Spinal cord (tissue), 9 donors: ENCODE measurements at regions not wholly inside any gene's neighbourhood (a gene's known extent, or its start where the extent isn't known, plus 50 kb on each side); places are given as distances from the start of the nearest gene placed in this dataset.

ENCODE experiments used
- DNase-seq, 6 donors: peaks; one replicate each; pipeline versions ENCODE4 v3.0.0 to v3.0.0-alpha.2; 2013 to 2015; ENCODE audit warnings: low spot score in 6 of 6, low read depth in 4 of 6
- H3K27ac ChIP-seq: one replicate; pipeline ENCODE4 v1.5.1; 2013; ENCODE audit warnings: low read depth, low read length, control low read depth
- H3K27me3 ChIP-seq: one replicate; pipeline ENCODE4 v1.6.1; 2013; ENCODE audit warnings: low read length; ENCODE audit not compliant: control insufficient read depth, insufficient read depth
- H3K36me3 ChIP-seq: one replicate; pipeline ENCODE4 v1.6.1; 2013; ENCODE audit warnings: low read length; ENCODE audit not compliant: control insufficient read depth, insufficient read depth
- H3K4me1 ChIP-seq: one replicate; pipeline ENCODE4 v1.6.1; 2013; ENCODE audit warnings: low read length; ENCODE audit not compliant: control insufficient read depth, insufficient read depth
- H3K4me3 ChIP-seq: one replicate; pipeline ENCODE4 v1.5.1; 2013; ENCODE audit warnings: low read depth, low read length, control low read depth
- H3K9me3 ChIP-seq: one replicate; pipeline ENCODE4 v1.6.1; 2013; ENCODE audit warnings: low read length; ENCODE audit not compliant: control insufficient read depth, insufficient read depth
- WGBS: methylation state at CpG from one replicate; pipeline ENCODE4 v1.1.5; 2013; ENCODE audit warnings: missing lambda C conversion rate; ENCODE audit not compliant: insufficient coverage; 5-methylcytosine and 5-hydroxymethylcytosine counted together
- donor health status: healthy.

DNA sequence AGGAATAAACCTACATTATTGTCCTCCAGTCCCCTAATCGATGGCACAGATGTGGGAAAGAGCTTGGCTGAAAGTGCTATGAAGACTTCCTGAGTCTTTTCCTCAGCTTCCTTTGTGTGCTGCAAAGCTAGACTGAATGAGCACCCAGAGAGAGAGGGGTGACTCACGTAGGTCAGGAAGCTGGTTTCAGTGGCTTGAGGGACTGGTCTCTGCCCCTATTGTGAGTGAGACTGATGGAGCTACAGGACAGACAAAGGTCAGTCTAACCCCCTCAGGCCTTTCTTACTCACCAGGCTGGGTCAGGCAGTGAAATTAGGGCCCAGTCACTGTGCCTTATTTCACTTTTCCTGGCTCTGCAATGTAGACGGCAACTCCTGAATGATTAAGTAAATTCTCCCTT lies 171.1 kb upstream of the GRB10 start:
- DNase-seq, result no peak
- Histone ChIP-seq H3K9me3 (peaks cover 1% of the 10 kb centered on the region), H3K4me1 (no peaks in the 10 kb centered on the region), H3K36me3 (no peaks in the 10 kb centered on the region), H3K4me3 (no peak overlapping the region), H3K27ac (no peak overlapping the region), H3K27me3 (no peaks in the 10 kb centered on the region)
- WGBS, result 63% methylated on average over 1 of the region's 3 CpGs

DNA sequence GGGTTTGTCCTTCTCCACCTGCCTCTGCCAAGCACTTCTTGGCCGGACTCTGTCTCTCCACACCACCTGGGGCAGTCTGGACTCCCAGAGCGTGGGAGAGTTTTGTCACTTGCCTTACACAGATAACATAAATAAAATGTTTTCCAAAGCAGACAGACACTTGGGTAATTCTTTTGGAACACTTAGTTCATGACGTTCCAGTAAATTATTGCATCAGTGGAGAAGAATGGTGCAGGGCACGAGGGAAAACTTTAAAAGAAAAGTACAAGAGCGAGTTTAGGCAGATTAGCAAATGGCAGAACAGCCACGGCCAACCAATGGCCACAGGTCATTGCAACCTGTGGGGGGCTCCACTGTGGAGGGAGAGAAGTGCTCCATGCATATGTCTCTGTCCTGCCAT lies 170.6 kb upstream of the GRB10 start:
- Histone ChIP-seq H3K27me3 (no peaks in the 10 kb centered on the region), H3K27ac (no peak overlapping the region), H3K9me3 (peaks cover 1% of the 10 kb centered on the region), H3K4me3 (no peak overlapping the region), H3K4me1 (no peaks in the 10 kb centered on the region), H3K36me3 (no peaks in the 10 kb centered on the region)
- 58% methylated on average over 6 of the region's 6 CpGs for WGBS
- no peak for DNase-seq

DNA sequence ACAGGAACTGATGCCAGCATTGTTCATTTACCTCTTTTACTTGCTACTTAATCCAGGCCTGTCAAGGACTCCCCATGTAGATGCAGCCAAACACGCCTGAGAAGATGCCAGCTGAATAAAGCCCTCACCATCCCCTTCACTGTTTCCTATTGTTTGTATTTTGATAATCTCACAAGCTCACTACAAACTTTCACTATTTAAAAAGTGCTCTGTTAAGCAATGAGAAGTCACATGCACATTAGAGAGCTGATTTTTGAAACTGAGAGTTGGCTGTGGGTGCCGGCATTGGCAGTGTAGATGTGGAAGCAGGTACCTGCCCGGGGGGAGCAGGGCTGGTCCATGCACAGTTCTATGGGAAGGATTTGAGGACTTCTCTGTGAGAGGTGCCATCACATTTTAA lies 169.8 kb upstream of the GRB10 start:
- WGBS, result 88% methylated on average over 1 of the region's 3 CpGs
- no peak for DNase-seq
- peaks cover 1% of the 10 kb centered on the region for H3K9me3 ChIP-seq

DNA sequence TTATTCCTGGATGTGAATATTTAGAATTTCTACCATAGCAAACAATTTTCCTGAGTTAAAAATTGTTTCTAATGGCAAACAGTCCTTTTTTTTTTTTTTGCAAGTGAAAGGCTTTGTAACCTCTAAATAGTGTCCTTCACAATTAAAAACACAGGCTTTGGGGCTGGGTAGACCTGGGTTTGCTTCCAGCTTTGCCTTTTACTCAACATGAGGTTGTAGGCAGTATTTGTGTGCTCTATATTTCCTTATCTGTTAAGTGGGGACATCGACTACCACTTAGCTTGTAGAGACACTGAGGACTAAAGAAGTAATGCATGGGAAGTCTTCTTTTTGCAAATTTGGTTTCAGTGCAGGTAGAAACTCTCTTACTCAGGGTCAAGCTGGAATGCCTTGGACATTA lies 169.4 kb upstream of the GRB10 start:
- Histone ChIP-seq H3K9me3 (peaks cover 1% of the 10 kb centered on the region), H3K4me3 (no peak overlapping the region), H3K4me1 (no peaks in the 10 kb centered on the region), H3K36me3 (no peaks in the 10 kb centered on the region), H3K27ac (no peak overlapping the region), H3K27me3 (no peaks in the 10 kb centered on the region)
- 100% methylated on average over 1 of the region's 1 CpG for WGBS
- DNase-seq, result no peak

More for the DNA sequence above, 169.8 kb upstream of the GRB10 start:
- Histone ChIP-seq H3K27me3 (no peaks in the 10 kb centered on the region), H3K27ac (no peak overlapping the region), H3K4me1 (no peaks in the 10 kb centered on the region), H3K4me3 (no peak overlapping the region), H3K36me3 (no peaks in the 10 kb centered on the region)

DNA sequence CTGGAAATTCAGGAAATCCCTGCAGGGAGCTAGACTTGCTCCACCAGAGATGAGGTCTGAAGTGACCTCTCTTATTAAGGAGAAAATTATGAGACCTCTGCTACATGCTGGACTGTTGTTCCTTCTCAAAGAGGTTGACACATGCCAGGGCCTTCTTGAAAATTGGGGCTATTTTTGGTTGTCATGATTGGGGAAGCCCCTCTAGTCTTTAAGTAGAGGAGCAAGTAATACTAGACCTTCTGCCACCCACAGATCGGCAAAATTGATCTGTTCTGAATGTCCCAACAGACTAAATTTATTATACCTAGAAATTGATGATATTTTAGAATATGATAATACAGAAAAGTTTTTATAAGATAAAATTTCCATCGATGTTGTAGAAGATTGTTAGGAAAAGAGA lies 160.8 kb upstream of the GRB10 start:
- no peaks in the 10 kb centered on the region for H3K9me3 ChIP-seq
- H3K27ac ChIP-seq, result no peak overlapping the region
- no peaks in the 10 kb centered on the region for H3K36me3 ChIP-seq
- WGBS, result no CpG with 5 or more reads among the region's 2 CpGs
- DNase-seq, result no peak
- H3K27me3 ChIP-seq, result no peaks in the 10 kb centered on the region
- H3K4me1 ChIP-seq, result peaks cover 6% of the 10 kb centered on the region
- H3K4me3 ChIP-seq, result no peak overlapping the region

DNA sequence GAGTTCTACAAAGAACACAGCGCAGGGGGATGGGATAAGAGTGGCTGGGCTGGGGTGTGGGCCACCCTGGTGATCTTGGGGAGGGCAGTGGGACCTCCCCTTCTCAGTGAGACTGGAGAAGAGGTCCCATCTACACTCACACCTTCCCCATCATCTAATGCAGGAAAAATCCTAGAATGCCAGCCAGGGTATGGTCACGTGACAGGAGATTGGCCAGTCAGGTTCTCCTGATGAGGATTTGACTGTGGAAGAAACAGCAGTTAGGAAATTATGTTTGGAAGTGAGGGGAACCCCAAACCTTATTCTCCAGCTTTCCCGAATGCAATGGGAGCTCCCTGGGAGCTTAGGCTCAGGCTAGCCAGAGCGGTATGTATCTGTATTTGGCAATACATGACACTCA lies 158.8 kb upstream of the GRB10 start:
- H3K9me3 ChIP-seq, result no peaks in the 10 kb centered on the region
- DNase-seq, result no peak
- H3K27ac ChIP-seq, result no peak overlapping the region
- WGBS, result no CpG with 5 or more reads among the region's 4 CpGs
- peaks cover 6% of the 10 kb centered on the region for H3K4me1 ChIP-seq
- no peak overlapping the region for H3K4me3 ChIP-seq
- no peaks in the 10 kb centered on the region for H3K27me3 ChIP-seq
- no peaks in the 10 kb centered on the region for H3K36me3 ChIP-seq

DNA sequence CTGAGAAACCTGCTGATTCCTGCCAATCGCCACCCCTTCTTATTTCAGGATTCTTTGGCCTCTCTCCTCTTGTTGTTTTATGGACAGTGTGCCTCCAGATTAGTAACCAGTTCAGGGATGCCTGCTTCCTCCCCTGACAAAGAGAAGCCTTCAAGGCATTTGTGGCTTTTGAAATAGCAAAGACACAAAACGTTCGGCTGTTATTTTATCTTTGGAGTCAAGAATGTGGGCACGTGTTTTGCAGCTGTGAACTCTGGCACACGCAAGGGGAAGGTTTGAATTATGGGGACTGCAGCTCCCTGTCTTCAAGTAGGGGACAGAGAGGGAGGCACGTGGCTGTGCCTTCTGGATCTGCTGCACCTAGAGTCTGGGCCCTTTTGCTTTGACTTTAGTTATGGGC lies 157.9 kb upstream of the GRB10 start:
- peak in 1 of 6 donors; percentile 17 for DNase-seq
- H3K27me3 ChIP-seq, result no peaks in the 10 kb centered on the region
- no peak overlapping the region for H3K27ac ChIP-seq
- no peaks in the 10 kb centered on the region for H3K9me3 ChIP-seq
- WGBS, result 20% methylated on average over 6 of the region's 6 CpGs
- H3K36me3 ChIP-seq, result no peaks in the 10 kb centered on the region
- peaks cover 6% of the 10 kb centered on the region for H3K4me1 ChIP-seq
- no peak overlapping the region for H3K4me3 ChIP-seq

DNA sequence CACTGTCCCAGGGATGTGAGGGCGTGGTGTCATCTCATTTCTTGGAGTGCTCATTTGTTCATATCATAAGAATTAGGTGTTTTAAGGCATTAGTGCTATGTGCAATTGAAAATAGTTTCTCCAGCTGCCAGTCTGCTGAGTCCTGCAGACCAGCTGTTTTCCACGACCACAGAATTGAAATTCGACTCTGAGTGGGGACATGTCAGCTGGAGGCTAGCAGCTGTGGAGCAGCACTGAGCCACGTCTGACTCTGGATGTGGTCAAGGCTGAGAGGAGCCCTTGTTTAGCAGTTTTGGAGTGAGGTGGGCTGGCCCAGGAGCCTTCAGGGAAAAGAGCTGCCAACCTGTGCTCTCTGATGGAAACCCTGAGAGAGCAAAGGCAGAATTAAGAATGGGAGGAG lies 156.3 kb upstream of the GRB10 start:
- Histone ChIP-seq H3K4me1 (peaks cover 6% of the 10 kb centered on the region), H3K27me3 (no peaks in the 10 kb centered on the region), H3K4me3 (no peak overlapping the region), H3K36me3 (no peaks in the 10 kb centered on the region), H3K27ac (no peak overlapping the region), H3K9me3 (no peaks in the 10 kb centered on the region)
- DNase-seq, result no peak
- 39% methylated on average over 3 of the region's 4 CpGs for WGBS

DNA sequence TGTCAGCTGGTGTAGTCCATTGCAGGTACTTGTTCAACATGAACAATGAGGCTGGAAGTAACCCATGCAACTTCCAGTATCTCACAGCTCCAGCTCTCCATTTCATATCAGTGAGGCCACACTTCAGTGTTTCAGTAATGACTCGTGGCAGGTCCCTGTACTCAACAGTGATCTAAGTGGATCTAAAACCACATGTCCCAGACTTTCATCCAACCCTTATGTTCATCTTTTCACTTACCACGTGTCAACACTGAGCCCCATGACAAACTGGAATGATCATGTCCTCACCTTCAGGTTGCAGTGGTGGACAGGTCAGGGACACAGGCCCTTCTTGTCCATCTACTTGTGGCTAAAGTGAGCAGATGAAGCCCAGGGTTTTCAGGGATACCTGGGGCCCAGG lies 155.0 kb upstream of the GRB10 start:
- Histone ChIP-seq H3K4me3 (no peak overlapping the region), H3K36me3 (no peaks in the 10 kb centered on the region), H3K4me1 (peaks cover 6% of the 10 kb centered on the region), H3K27ac (no peak overlapping the region), H3K27me3 (no peaks in the 10 kb centered on the region), H3K9me3 (no peaks in the 10 kb centered on the region)
- WGBS, result 91% methylated on average over 2 of the region's 2 CpGs
- DNase-seq, result no peak

DNA sequence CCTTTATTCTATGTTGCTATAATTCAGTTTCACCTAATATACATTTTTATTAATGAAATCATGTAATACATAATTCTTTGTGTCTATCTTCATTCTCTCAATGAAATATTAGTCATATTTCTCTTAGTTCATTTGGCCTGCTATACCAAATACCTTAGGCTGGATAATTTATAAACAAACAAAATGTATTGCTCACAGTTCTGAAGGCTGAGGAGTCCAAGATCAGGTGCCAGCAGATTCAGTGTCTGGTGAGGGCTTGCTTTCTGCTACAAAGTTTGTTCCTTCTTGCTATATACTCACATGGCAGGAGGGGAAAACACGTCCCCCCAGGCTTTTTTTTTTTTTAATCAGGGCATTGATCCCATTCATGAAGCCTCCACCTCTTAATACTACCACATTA lies 143.4 kb upstream of the GRB10 start:
- H3K9me3 ChIP-seq, result no peaks in the 10 kb centered on the region
- H3K27me3 ChIP-seq, result no peaks in the 10 kb centered on the region
- no peaks in the 10 kb centered on the region for H3K4me1 ChIP-seq
- H3K36me3 ChIP-seq, result no peaks in the 10 kb centered on the region
- WGBS, result 80% methylated on average over 1 of the region's 1 CpG
- no peak overlapping the region for H3K27ac ChIP-seq
- no peak overlapping the region for H3K4me3 ChIP-seq
- no peak for DNase-seq
